Testis (tissue), 2 donors: ENCODE measurements at regions not wholly inside any gene's neighbourhood (a gene's known extent, or its start where the extent isn't known, plus 50 kb on each side); places are given as distances from the start of the nearest gene placed in this dataset.

ENCODE experiments used
- DNase-seq: peaks from one replicate; pipeline ENCODE4 v3.0.0-alpha.2; 2019
- H3K27ac ChIP-seq, 2 donors: fragments of 200-600 bp; sonication (generic); one replicate each; pipeline ENCODE4 v1.5.1; 2019
- H3K27me3 ChIP-seq: fragments of 200-600 bp; sonication (generic); one replicate; pipeline ENCODE4 v1.5.1; 2019
- H3K36me3 ChIP-seq: fragments of 200-600 bp; sonication (generic); one replicate; pipeline ENCODE4 v1.5.1; 2017; ENCODE audit warnings: low read depth; ENCODE audit errors: missing control alignments
- H3K4me1 ChIP-seq: fragments of 200-600 bp; sonication (generic); one replicate; pipeline ENCODE4 v1.5.1; 2019
- H3K4me3 ChIP-seq, 2 donors: fragments of 200-600 bp; sonication (generic); one replicate each; pipeline ENCODE4 v1.5.1; 2017 to 2019
- H3K9me3 ChIP-seq: fragments of 200-600 bp; sonication (generic); one replicate; pipeline ENCODE4 v1.5.1; 2017
- CTCF ChIP-seq, 3 experiments: fragments of 450-650 bp in 2 of 3; fragments of 200-600 bp in 1 of 3; sonication (generic) in 1 of 3; IDR thresholded peaks; one replicate each; pipeline ENCODE4 v1.5.1; 2016 to 2019; ENCODE audit warnings: antibody characterized with exemption in 3 of 3, mild to moderate bottlenecking in 2 of 3, moderate library complexity in 1 of 3
- POLR2A ChIP-seq: fragments of 450-650 bp; IDR thresholded peaks from one replicate; pipeline ENCODE4 v1.6.1; 2017; ENCODE audit warnings: antibody characterized with exemption, mild to moderate bottlenecking, moderate library complexity
- WGBS, 2 donors: methylation state at CpG; one replicate each; pipeline ENCODE4 v1.1.5; 2018; 5-methylcytosine and 5-hydroxymethylcytosine counted together
- intact Hi-C: fragments of 100-400 bp; cut with DNase I; formaldehyde crosslinking; loops from one replicate; pipeline ENCODE4 v1.15.1; 2023; ENCODE audit warnings: low total_unique reads

GRCh38 chr22:47839595-47840227 lies 1077.3 kb downstream of the TBC1D22A start:
- Histone ChIP-seq H3K9me3 (no peaks in the 10 kb centered on the region), H3K4me3 (no peak overlapping the region), H3K4me1 (no peaks in the 10 kb centered on the region), H3K27me3 (no peaks in the 10 kb centered on the region), H3K36me3 (no peaks in the 10 kb centered on the region), H3K27ac (no peak overlapping the region)
- no peak for DNase-seq
- WGBS, 2 donors = 79 to 93% methylated on average over 13 of the region's 13 CpGs
- intact Hi-C loops = no loop called here
- no peak for TF ChIP-seq CTCF (IDR thresholded peaks at IDR 0.05)
- TF ChIP-seq POLR2A = no peak

GRCh38 chr22:47837703-47838102 lies 1075.3 kb downstream of the TBC1D22A start:
- 80 to 81% methylated on average over 3 of the region's 3 CpGs for WGBS, 2 donors
- TF ChIP-seq CTCF (IDR thresholded peaks at IDR 0.05) (peak in 2 of 3 experiments; percentile 12 to 16), POLR2A (no peak)
- H3K9me3 ChIP-seq = no peaks in the 10 kb centered on the region
- no peak overlapping the region for H3K27ac ChIP-seq
- intact Hi-C loops = no loop called here
- no peaks in the 10 kb centered on the region for H3K36me3 ChIP-seq
- no peak for DNase-seq
- no peak overlapping the region for H3K4me3 ChIP-seq
- no peaks in the 10 kb centered on the region for H3K27me3 ChIP-seq
- H3K4me1 ChIP-seq = no peaks in the 10 kb centered on the region

GRCh38 chr22:47836957-47837356 lies 1074.5 kb downstream of the TBC1D22A start:
- no peak for TF ChIP-seq CTCF (IDR thresholded peaks at IDR 0.05)
- intact Hi-C loops = no loop called here
- H3K4me3 ChIP-seq = no peak overlapping the region
- no peaks in the 10 kb centered on the region for H3K4me1 ChIP-seq
- no peaks in the 10 kb centered on the region for H3K36me3 ChIP-seq
- H3K27ac ChIP-seq = no peak overlapping the region
- no peaks in the 10 kb centered on the region for H3K27me3 ChIP-seq
- H3K9me3 ChIP-seq = no peaks in the 10 kb centered on the region
- DNase-seq = no peak
- WGBS, 2 donors = 87 to 94% methylated on average over 2 of the region's 2 CpGs

- WGBS, 2 donors = 71 to 77% methylated on average over 7 of the region's 7 CpGs
- no peak overlapping the region for H3K4me3 ChIP-seq
- H3K27ac ChIP-seq = no peak overlapping the region
- H3K9me3 ChIP-seq = no peaks in the 10 kb centered on the region
- intact Hi-C loops = no loop called here
- TF ChIP-seq CTCF (IDR thresholded peaks at IDR 0.05) = no peak
- TF ChIP-seq POLR2A = no peak
- no peak for DNase-seq
- no peaks in the 10 kb centered on the region for H3K27me3 ChIP-seq
- H3K4me1 ChIP-seq = no peaks in the 10 kb centered on the region
- H3K36me3 ChIP-seq = no peaks in the 10 kb centered on the region
Measured at GRCh38 chr22:47835726-47836125, 1073.3 kb downstream of the TBC1D22A start.

GRCh38 chr22:47826016-47826415 lies 1063.6 kb downstream of the TBC1D22A start:
- H3K4me1 ChIP-seq = no peaks in the 10 kb centered on the region
- no peak for TF ChIP-seq POLR2A
- TF ChIP-seq CTCF (IDR thresholded peaks at IDR 0.05) = no peak
- intact Hi-C loops = no loop called here
- H3K4me3 ChIP-seq = no peak overlapping the region
- H3K27ac ChIP-seq = no peak overlapping the region
- WGBS, 2 donors = 69 to 71% methylated on average over 6 of the region's 6 CpGs
- no peaks in the 10 kb centered on the region for H3K27me3 ChIP-seq
- H3K36me3 ChIP-seq = no peaks in the 10 kb centered on the region
- H3K9me3 ChIP-seq = no peaks in the 10 kb centered on the region
- DNase-seq = no peak
